ENCODE measurements at regions not wholly inside any gene's neighbourhood (a gene's known extent, or its start where the extent isn't known, plus 50 kb on each side); places are given as distances from the start of the nearest gene placed in this dataset.

DNA sequence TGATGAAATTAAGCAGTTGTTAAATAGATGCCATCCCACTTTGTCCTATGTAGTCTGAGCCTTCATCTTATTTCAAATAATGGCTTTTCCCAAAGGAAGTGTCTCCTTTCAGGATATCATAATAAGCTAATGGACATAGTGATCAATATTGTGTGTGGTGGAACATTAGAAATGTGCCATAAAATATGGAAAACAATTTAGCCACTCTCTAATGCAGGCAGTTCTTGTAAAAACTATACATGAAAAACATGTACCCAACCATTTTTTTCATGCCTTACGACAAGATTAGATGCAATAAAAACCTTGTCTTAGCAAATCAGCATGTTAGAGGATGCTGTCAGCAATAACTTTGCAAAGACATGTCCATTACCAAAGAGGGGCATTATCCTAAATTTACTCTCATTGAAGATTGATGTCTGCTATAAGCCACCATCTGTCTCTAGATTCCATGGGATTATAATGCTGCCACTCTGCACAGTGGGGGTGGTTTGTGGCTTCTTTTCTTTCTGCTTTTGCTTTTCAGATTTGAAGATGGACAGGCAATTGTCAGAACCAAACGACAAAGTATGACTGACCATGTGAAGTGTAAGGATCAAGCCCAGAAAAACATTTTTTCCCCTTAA lies 724.0 kb upstream of the ZNF608 start:
- TF ChIP-seq POLR2A (IDR thresholded peaks at IDR 0.05) = no peak
- TF ChIP-seq, protein P1, sequence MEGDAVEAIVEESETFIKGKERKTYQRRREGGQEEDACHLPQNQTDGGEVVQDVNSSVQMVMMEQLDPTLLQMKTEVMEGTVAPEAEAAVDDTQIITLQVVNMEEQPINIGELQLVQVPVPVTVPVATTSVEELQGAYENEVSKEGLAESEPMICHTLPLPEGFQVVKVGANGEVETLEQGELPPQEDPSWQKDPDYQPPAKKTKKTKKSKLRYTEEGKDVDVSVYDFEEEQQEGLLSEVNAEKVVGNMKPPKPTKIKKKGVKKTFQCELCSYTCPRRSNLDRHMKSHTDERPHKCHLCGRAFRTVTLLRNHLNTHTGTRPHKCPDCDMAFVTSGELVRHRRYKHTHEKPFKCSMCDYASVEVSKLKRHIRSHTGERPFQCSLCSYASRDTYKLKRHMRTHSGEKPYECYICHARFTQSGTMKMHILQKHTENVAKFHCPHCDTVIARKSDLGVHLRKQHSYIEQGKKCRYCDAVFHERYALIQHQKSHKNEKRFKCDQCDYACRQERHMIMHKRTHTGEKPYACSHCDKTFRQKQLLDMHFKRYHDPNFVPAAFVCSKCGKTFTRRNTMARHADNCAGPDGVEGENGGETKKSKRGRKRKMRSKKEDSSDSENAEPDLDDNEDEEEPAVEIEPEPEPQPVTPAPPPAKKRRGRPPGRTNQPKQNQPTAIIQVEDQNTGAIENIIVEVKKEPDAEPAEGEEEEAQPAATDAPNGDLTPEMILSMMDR (IDR thresholded peaks at IDR 0.05) = no peak
- no peak for DNase-seq (ENCODE audit: low spot score in 2 of 2)
- no peak overlapping the region for H3K4me3 ChIP-seq (ENCODE audit: low read depth, poor library complexity, severe bottlenecking)
- whole genome bisulfite sequencing, 2 donors = 82 to 84% methylated on average over 2 of the region's 2 CpGs
- intact Hi-C loops (cut with DNase I; ENCODE audit: low total_unique reads) = no loop called here

- DNase-seq (ENCODE audit: low spot score in 2 of 2) = no peak
- no peak overlapping the region for H3K4me3 ChIP-seq (ENCODE audit: low read depth, poor library complexity, severe bottlenecking)
- WGBS, 2 donors = 77 to 79% methylated on average over 3 of the region's 3 CpGs
- intact Hi-C loops (cut with DNase I; ENCODE audit: low total_unique reads) = no loop called here
- TF ChIP-seq, protein P1 (IDR thresholded peaks at IDR 0.05) = no peak
- no peak for TF ChIP-seq POLR2A (IDR thresholded peaks at IDR 0.05)
Observed at GRCh38 chr5:125476901-125477585, 730.6 kb upstream of the ZNF608 start.

- TF ChIP-seq, protein P1 (IDR thresholded peaks at IDR 0.05) = no peak
- no peak for TF ChIP-seq POLR2A (IDR thresholded peaks at IDR 0.05)
- 66 to 74% methylated on average over 1 of the region's 1 CpG for WGBS, 2 donors
- intact Hi-C loops (cut with DNase I; ENCODE audit: low total_unique reads) = no loop called here
Observed at GRCh38 chr5:125477586-125477975, 731.1 kb upstream of the ZNF608 start.

DNA sequence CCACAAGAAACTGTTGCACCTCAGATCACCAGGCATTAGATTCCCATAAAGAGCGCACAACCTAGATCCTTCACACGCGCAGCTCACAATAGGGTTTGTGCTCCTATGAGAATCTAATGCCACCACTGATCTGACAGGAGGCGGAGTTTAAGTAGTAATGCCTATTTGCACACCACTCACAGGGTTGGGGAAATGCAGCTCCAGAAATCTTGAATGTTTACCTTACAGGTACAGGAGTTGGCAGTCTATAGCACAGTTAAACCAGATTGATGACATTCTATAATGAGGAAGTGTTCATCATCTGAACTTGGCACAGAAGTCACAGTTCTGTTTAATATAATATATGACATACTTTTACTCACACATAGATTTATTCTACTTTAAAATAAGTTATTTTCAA lies 732.2 kb upstream of the ZNF608 start:
- 76 to 77% methylated on average over 4 of the region's 4 CpGs for WGBS, 2 donors
- no peak for DNase-seq (ENCODE audit: low spot score in 2 of 2)
- TF ChIP-seq POLR2A (IDR thresholded peaks at IDR 0.05) = no peak
- TF ChIP-seq, protein P1 (IDR thresholded peaks at IDR 0.05) = no peak

More at GRCh38 chr5:125477586-125477975, 731.1 kb upstream of the ZNF608 start:
- DNase-seq (ENCODE audit: low spot score in 2 of 2) = no peak
- no peak overlapping the region for H3K4me3 ChIP-seq (ENCODE audit: low read depth, poor library complexity, severe bottlenecking)

DNA sequence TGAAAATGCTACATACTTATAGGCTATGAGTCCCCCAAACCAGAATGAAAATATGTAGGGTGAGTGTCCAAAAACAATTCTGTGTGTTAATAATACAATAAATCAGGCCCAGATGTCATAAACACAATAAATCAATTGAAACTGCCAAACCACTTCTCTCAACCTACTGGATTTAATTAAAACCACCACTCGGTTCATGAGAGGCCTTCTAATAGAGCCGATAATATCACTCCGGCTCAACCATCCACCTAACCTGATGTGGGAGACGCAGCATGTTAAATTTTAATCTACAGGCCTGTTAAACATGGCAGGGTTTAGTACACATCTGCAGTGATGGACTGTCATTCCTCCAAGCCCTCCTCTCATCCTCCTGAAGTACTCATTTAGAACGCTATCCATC lies 734.5 kb upstream of the ZNF608 start:
- no peak for TF ChIP-seq POLR2A (IDR thresholded peaks at IDR 0.05)
- TF ChIP-seq, protein P1 (IDR thresholded peaks at IDR 0.05) = no peak
- 62 to 65% methylated on average over 5 of the region's 5 CpGs for WGBS, 2 donors
- no peak for DNase-seq (ENCODE audit: low spot score in 2 of 2)
- intact Hi-C loops (cut with DNase I; ENCODE audit: low total_unique reads) = no loop called here
- no peak overlapping the region for H3K4me3 ChIP-seq (ENCODE audit: low read depth, poor library complexity, severe bottlenecking)

More for the DNA sequence above, 732.2 kb upstream of the ZNF608 start:
- no peak overlapping the region for H3K4me3 ChIP-seq (ENCODE audit: low read depth, poor library complexity, severe bottlenecking)
- intact Hi-C loops (cut with DNase I; ENCODE audit: low total_unique reads) = no loop called here

Data from lower leg skin (tissue), 4 donors.